Esophagus muscularis mucosa (tissue), 4 donors: ENCODE measurements at regions not wholly inside any gene's neighbourhood (a gene's known extent, or its start where the extent isn't known, plus 50 kb on each side); places are given as distances from the start of the nearest gene placed in this dataset.

ENCODE experiments used
- DNase-seq: peaks from one replicate; pipeline ENCODE4 v3.0.0-alpha.2; 2017; ENCODE audit errors: extremely low spot score
- H3K27ac ChIP-seq, 4 donors: fragments of 200-600 bp; sonication (generic); replicated peaks in 1 of 4; 1 replicate in 3 of 4; 2 replicates in 1 of 4; pipeline ENCODE4 v1.5.1; 2016 to 2019; ENCODE audit warnings: mild to moderate bottlenecking in 1 of 4
- H3K27me3 ChIP-seq, 4 donors: fragments of 200-600 bp; sonication (generic); one replicate each; pipeline versions ENCODE4 v1.5.1 to v1.6.0; 2016 to 2019
- H3K36me3 ChIP-seq, 4 donors: fragments of 200-600 bp; sonication (generic); one replicate each; pipeline ENCODE4 v1.5.1; 2016 to 2019
- H3K4me1 ChIP-seq, 4 donors: fragments of 200-600 bp; sonication (generic); one replicate each; pipeline ENCODE4 v1.5.1; 2016 to 2019
- H3K4me3 ChIP-seq, 4 donors: fragments of 200-600 bp; sonication (generic); 1 replicate in 2 of 4; 2 replicates in 2 of 4; pipeline ENCODE4 v1.5.1; 2016 to 2019; ENCODE audit warnings: mild to moderate bottlenecking in 4 of 4, moderate library complexity in 1 of 4
- H3K9me3 ChIP-seq, 4 donors: fragments of 200-600 bp; sonication (generic); 1 replicate in 3 of 4; 2 replicates in 1 of 4; pipeline ENCODE4 v1.5.1; 2016 to 2019
- CTCF ChIP-seq, 3 experiments: fragments of 200-600 bp in 2 of 3; fragments of 450-650 bp in 1 of 3; sonication (generic) in 2 of 3; IDR thresholded peaks; one replicate each; pipeline ENCODE4 v1.5.1; 2017 to 2019; ENCODE audit warnings: antibody characterized with exemption in 3 of 3, mild to moderate bottlenecking in 2 of 3, moderate library complexity in 1 of 3
- EP300 ChIP-seq: sonication (generic); formaldehyde crosslinking; IDR thresholded peaks from one replicate; pipeline ENCODE4 v1.6.1; 2017; ENCODE audit warnings: antibody characterized with exemption
- POLR2A ChIP-seq: fragments of 450-650 bp; IDR thresholded peaks from one replicate; pipeline ENCODE4 v1.6.1; 2017; ENCODE audit warnings: antibody characterized with exemption, moderate library complexity, mild to moderate bottlenecking, low read depth
- POLR2AphosphoS5 ChIP-seq, 2 donors: sonication (generic); formaldehyde crosslinking; IDR thresholded peaks; one replicate each; pipeline ENCODE4 v1.6.1; 2017; ENCODE audit warnings: antibody characterized with exemption in 2 of 2
- WGBS: methylation state at CpG from one replicate; pipeline ENCODE4 v1.1.5; 2018; 5-methylcytosine and 5-hydroxymethylcytosine counted together
- intact Hi-C: fragments of 100-400 bp; cut with DNase I; formaldehyde crosslinking; loops from one replicate; pipeline ENCODE4 v1.15.1; 2023

- Histone ChIP-seq H3K4me1 (no peaks in the 10 kb centered on the region), H3K27ac (no peak overlapping the region), H3K36me3 (no peaks in the 10 kb centered on the region), H3K27me3 (no peaks in the 10 kb centered on the region), H3K4me3 (no peak overlapping the region), H3K9me3 (no peaks in the 10 kb centered on the region)
- TF ChIP-seq CTCF (IDR thresholded peaks at IDR 0.05) (no peak), POLR2A (no peak), POLR2AphosphoS5 (IDR thresholded peaks at IDR 0.05) (no peak)
- 46% methylated on average over 5 of the region's 5 CpGs for WGBS
- intact Hi-C loops = no loop called here
- DNase-seq = no peak
Observed at GRCh38 chr5:44881266-44881665, 72.5 kb downstream of the MRPS30 start.

DNA sequence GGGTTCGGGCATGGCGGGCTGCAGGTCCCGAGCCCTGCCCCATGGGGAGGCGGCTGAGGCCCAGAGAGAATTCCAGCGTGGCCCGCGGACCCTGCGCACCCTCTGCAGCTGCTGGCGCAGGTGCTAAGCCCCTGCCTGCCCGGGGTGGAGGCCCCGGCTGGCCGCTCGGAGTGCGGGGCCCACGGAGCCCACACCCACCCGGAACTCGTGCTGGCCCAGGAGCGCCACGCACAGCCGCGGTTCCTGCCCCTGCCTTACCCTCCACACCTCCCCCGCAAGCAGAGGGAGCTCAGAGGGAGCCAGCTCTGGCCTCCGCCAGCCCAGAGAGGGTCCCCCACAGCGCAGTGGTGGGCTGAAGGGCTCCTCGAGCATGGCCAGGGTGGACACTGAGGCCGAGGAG, 75.3 kb downstream of the MRPS30 start:
- no peaks in the 10 kb centered on the region for H3K4me1 ChIP-seq
- TF ChIP-seq POLR2A = no peak
- no peak for TF ChIP-seq POLR2AphosphoS5 (IDR thresholded peaks at IDR 0.05)
- TF ChIP-seq CTCF (IDR thresholded peaks at IDR 0.05) = no peak
- TF ChIP-seq EP300 = no peak
- no peaks in the 10 kb centered on the region for H3K9me3 ChIP-seq
- no peaks in the 10 kb centered on the region for H3K27me3 ChIP-seq
- no peaks in the 10 kb centered on the region for H3K36me3 ChIP-seq
- H3K27ac ChIP-seq = no peak overlapping the region
- DNase-seq = no peak
- 86% methylated on average over 1 of the region's 26 CpGs for WGBS
- no peak overlapping the region for H3K4me3 ChIP-seq
- intact Hi-C loops = no loop called here

DNA sequence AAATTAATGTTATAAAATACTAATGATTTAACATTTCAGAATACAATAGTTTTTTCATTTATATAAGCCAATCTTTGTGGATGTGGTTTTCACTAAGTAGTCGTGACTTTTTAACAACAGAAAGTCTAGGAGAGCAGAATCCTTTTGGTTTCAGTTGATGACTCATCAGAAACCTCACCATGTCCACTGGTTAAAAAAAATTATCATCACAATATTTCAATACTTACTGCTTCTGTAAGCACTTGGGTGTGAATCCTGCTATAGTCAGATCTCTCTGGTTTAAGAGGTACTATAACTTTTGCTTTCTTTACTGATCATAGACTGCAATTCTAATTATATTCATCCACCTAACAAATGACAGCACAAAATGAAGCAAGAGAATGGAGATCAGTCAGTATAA, 77.2 kb downstream of the MRPS30 start:
- Histone ChIP-seq H3K9me3 (no peaks in the 10 kb centered on the region), H3K36me3 (no peaks in the 10 kb centered on the region), H3K27ac (no peak overlapping the region), H3K4me1 (no peaks in the 10 kb centered on the region), H3K27me3 (no peaks in the 10 kb centered on the region), H3K4me3 (no peak overlapping the region)
- DNase-seq = no peak
- 64% methylated on average over 1 of the region's 1 CpG for WGBS
- TF ChIP-seq POLR2AphosphoS5 (IDR thresholded peaks at IDR 0.05) (no peak), CTCF (IDR thresholded peaks at IDR 0.05) (no peak), EP300 (no peak), POLR2A (no peak)
- intact Hi-C loops = no loop called here

GRCh38 chr5:44887722-44888121, 79.0 kb downstream of the MRPS30 start:
- intact Hi-C loops = no loop called here
- no peaks in the 10 kb centered on the region for H3K4me1 ChIP-seq

More at GRCh38 chr5:44887722-44888121, 79.0 kb downstream of the MRPS30 start:
- no peak for DNase-seq
- Histone ChIP-seq H3K4me3 (no peak overlapping the region), H3K27me3 (no peaks in the 10 kb centered on the region), H3K36me3 (no peaks in the 10 kb centered on the region), H3K9me3 (peaks cover 0 to 6% (median 0%) of the 10 kb centered on the region in 4 donors), H3K27ac (no peak overlapping the region)
- TF ChIP-seq POLR2AphosphoS5 (IDR thresholded peaks at IDR 0.05) (no peak), POLR2A (no peak), EP300 (no peak), CTCF (IDR thresholded peaks at IDR 0.05) (no peak)
- 56% methylated on average over 1 of the region's 1 CpG for WGBS
